Thyroid gland (tissue), 4 donors: ENCODE measurements at regions not wholly inside any gene's neighbourhood (a gene's known extent, or its start where the extent isn't known, plus 50 kb on each side); places are given as distances from the start of the nearest gene placed in this dataset.

Experiments used
- DNase-seq, 2 donors: peaks; one replicate each; pipeline ENCODE4 v3.0.0-alpha.2; 2019
- H3K27ac ChIP-seq, 3 donors: fragments of 200-600 bp; sonication (generic); 1 replicate in 2 of 3; 2 replicates in 1 of 3; pipeline ENCODE4 v1.5.1; 2016 to 2019; ENCODE audit warnings: mild to moderate bottlenecking in 1 of 3, moderate library complexity in 1 of 3
- H3K27me3 ChIP-seq: fragments of 200-600 bp; sonication (generic); one replicate; pipeline ENCODE4 v1.5.1; 2019
- H3K36me3 ChIP-seq, 2 donors: fragments of 200-600 bp; sonication (generic); one replicate each; pipeline ENCODE4 v1.5.1; 2016 to 2019
- H3K4me1 ChIP-seq, 2 donors: fragments of 200-600 bp; sonication (generic); one replicate each; pipeline ENCODE4 v1.5.1; 2017 to 2019
- H3K4me3 ChIP-seq, 3 donors: fragments of 200-600 bp; sonication (generic); replicated peaks in 1 of 3; 1 replicate in 2 of 3; 2 replicates in 1 of 3; pipeline ENCODE4 v1.5.1; 2016; ENCODE audit warnings: mild to moderate bottlenecking in 1 of 3
- H3K9me3 ChIP-seq: fragments of 200-600 bp; sonication (generic); one replicate; pipeline ENCODE4 v1.5.1; 2017
- POLR2A ChIP-seq, 2 donors: fragments of 450-650 bp; IDR thresholded peaks; one replicate each; pipeline ENCODE4 v1.6.1; 2017; ENCODE audit warnings: antibody characterized with exemption in 2 of 2, mild to moderate bottlenecking in 2 of 2, moderate library complexity in 1 of 2
- WGBS, 2 donors: methylation state at CpG; one replicate each; pipeline ENCODE4 v1.1.5; 2017; 5-methylcytosine and 5-hydroxymethylcytosine counted together
- intact Hi-C: fragments of 100-400 bp; cut with DNase I; formaldehyde crosslinking; loops from one replicate; pipeline ENCODE4 v1.15.1; 2023
- TF ChIP-seq, protein P1 (sequence below), 6 experiments: fragments of 200-600 bp in 3 of 6; fragments of 450-650 bp in 3 of 6; sonication (generic) in 3 of 6; IDR thresholded peaks; one replicate each; pipeline ENCODE4 v1.5.1; 2016 to 2019; ENCODE audit warnings: antibody characterized with exemption in 6 of 6, mild to moderate bottlenecking in 2 of 6, inconsistent platforms in 1 of 6, moderate library complexity in 1 of 6

DNA sequence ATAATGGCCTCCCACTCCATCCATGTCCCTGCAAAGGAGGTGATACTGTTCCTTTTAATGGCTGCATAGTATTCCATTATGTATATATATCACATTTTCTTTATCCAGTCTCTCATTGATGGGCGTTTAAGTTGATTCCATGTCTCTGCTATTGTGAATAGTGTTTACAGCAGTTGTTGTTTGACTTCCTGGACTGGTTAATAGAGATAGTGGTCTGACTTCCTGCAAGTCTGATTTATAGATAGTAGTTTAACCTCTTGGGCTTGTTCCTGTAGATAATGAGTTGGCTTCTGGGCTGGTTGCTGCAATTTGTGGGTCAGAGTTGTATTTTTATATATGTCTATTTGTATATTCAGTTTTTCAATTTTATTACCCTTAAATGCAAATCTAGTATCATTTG, 145.4 kb downstream of the ARL6IP6 start:
- no peaks in the 10 kb centered on the region for H3K4me1 ChIP-seq
- 69 to 82% methylated on average over 1 of the region's 1 CpG for WGBS, 2 donors
- no peak overlapping the region for H3K27ac ChIP-seq
- H3K36me3 ChIP-seq, result no peaks in the 10 kb centered on the region
- no peaks in the 10 kb centered on the region for H3K9me3 ChIP-seq
- TF ChIP-seq, protein P1, sequence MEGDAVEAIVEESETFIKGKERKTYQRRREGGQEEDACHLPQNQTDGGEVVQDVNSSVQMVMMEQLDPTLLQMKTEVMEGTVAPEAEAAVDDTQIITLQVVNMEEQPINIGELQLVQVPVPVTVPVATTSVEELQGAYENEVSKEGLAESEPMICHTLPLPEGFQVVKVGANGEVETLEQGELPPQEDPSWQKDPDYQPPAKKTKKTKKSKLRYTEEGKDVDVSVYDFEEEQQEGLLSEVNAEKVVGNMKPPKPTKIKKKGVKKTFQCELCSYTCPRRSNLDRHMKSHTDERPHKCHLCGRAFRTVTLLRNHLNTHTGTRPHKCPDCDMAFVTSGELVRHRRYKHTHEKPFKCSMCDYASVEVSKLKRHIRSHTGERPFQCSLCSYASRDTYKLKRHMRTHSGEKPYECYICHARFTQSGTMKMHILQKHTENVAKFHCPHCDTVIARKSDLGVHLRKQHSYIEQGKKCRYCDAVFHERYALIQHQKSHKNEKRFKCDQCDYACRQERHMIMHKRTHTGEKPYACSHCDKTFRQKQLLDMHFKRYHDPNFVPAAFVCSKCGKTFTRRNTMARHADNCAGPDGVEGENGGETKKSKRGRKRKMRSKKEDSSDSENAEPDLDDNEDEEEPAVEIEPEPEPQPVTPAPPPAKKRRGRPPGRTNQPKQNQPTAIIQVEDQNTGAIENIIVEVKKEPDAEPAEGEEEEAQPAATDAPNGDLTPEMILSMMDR (IDR thresholded peaks at IDR 0.05), result no peak
- no peak for TF ChIP-seq POLR2A (IDR thresholded peaks at IDR 0.05)
- H3K27me3 ChIP-seq, result no peaks in the 10 kb centered on the region
- DNase-seq, result no peak
- intact Hi-C loops, result no loop called here
- H3K4me3 ChIP-seq, result no peak overlapping the region

- TF ChIP-seq, protein P1 (IDR thresholded peaks at IDR 0.05), result peak in 4 of 6 experiments; percentile 21 to 47 (median 34)
- TF ChIP-seq POLR2A (IDR thresholded peaks at IDR 0.05), result no peak
- no peaks in the 10 kb centered on the region for H3K27me3 ChIP-seq
- no peak overlapping the region for H3K27ac ChIP-seq
- intact Hi-C loops, result no loop called here
- no peaks in the 10 kb centered on the region for H3K4me1 ChIP-seq
- WGBS, 2 donors, result 64 to 69% methylated on average over 6 of the region's 6 CpGs
- no peaks in the 10 kb centered on the region for H3K36me3 ChIP-seq
- DNase-seq, result peak in 1 of 2 donors; percentile 12
- H3K9me3 ChIP-seq, result no peaks in the 10 kb centered on the region
- no peak overlapping the region for H3K4me3 ChIP-seq
Measured at GRCh38 chr2:152861349-152861942, 143.0 kb downstream of the ARL6IP6 start.

DNA sequence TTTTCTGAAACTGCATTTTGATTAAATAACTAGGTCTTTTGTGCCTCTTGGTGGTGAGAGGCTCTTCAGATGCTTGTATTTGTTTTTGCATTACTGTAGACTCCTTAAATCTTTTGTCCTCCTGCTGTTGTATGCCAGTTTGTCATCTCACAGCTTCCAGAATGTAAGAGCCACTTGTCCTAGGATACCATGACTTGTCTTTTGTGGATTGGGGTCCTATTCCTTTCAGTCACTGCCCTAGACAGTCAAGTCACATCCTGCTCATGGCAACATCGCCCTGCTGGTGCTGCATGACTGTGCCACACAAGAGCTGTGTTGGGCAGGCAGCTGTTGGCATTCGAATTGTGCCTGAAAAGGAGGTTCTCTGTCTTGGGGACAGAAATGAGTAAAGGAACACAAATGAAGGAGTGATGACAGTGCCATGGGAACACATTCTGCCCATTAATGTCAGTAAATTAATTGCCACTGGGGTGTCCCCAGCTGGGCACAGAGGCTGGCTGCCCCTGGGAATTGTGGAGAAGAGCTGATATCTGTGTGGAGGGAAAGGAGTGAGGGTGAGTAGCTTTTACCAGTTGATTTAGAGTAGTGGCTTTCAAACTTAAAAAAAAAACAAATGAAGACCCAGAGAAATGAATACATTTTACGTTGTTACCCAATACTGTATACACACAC, 140.3 kb downstream of the ARL6IP6 start:
- Histone ChIP-seq H3K4me3 (no peak overlapping the region), H3K4me1 (no peaks in the 10 kb centered on the region), H3K36me3 (no peaks in the 10 kb centered on the region), H3K27me3 (no peaks in the 10 kb centered on the region), H3K9me3 (no peaks in the 10 kb centered on the region), H3K27ac (no peak overlapping the region)
- TF ChIP-seq POLR2A (IDR thresholded peaks at IDR 0.05), result no peak
- TF ChIP-seq, protein P1 (IDR thresholded peaks at IDR 0.05), result no peak
- intact Hi-C loops, result no loop called here
- WGBS, 2 donors, result 56 to 79% methylated on average over 3 of the region's 3 CpGs
- DNase-seq, result no peak

GRCh38 chr2:152846697-152847470, 128.5 kb downstream of the ARL6IP6 start:
- no peak overlapping the region for H3K27ac ChIP-seq
- TF ChIP-seq, protein P1 (IDR thresholded peaks at IDR 0.05), result no peak
- no peak for TF ChIP-seq POLR2A (IDR thresholded peaks at IDR 0.05)
- 79 to 82% methylated on average over 7 of the region's 7 CpGs for WGBS, 2 donors

DNA sequence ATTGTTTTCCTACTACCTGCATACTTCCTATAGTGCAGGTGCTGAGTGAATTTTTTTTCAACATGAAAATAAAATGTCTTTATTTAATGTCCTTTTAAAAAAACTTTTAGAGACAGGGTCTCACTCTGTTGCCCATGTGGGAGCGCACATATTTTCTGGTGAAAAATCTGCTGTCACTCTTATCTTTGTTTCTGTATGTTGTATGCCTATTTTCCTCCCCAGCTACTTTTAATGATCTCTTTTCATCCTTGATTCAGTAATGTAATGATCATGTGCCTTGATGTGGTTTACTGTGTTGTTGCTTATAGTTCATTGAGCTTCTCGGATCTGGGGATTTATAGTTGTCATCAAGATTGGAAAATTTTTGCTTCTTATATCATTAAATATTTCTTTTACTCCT, 117.3 kb downstream of the ARL6IP6 start:
- H3K9me3 ChIP-seq, result no peaks in the 10 kb centered on the region
- no peak overlapping the region for H3K27ac ChIP-seq
- H3K36me3 ChIP-seq, result no peaks in the 10 kb centered on the region
- no peaks in the 10 kb centered on the region for H3K27me3 ChIP-seq
- no peak for DNase-seq
- TF ChIP-seq, protein P1 (IDR thresholded peaks at IDR 0.05), result no peak
- no peak for TF ChIP-seq POLR2A (IDR thresholded peaks at IDR 0.05)
- intact Hi-C loops, result no loop called here
- WGBS, 2 donors, result 91 to 97% methylated on average over 2 of the region's 2 CpGs
- no peaks in the 10 kb centered on the region for H3K4me1 ChIP-seq
- H3K4me3 ChIP-seq, result no peak overlapping the region

More at GRCh38 chr2:152846697-152847470, 128.5 kb downstream of the ARL6IP6 start:
- DNase-seq, result no peak
- Histone ChIP-seq H3K27me3 (no peaks in the 10 kb centered on the region), H3K36me3 (no peaks in the 10 kb centered on the region), H3K9me3 (no peaks in the 10 kb centered on the region), H3K4me1 (no peaks in the 10 kb centered on the region), H3K4me3 (no peak overlapping the region)
- intact Hi-C loops, result no loop called here
